K562 (cell line): ENCODE measurements at regions not wholly inside any gene's neighbourhood (a gene's known extent, or its start where the extent isn't known, plus 50 kb on each side); places are given as distances from the start of the nearest gene placed in this dataset.

Experiments used
- CXXC5 ChIP-seq: fragments of 250-450 bp; sonication (Bioruptor Pico); IDR thresholded peaks from 2 replicates; pipeline ENCODE4 v1.8.0; 2022; ENCODE audit warnings: inconsistent platforms, mild to moderate bottlenecking, moderate library complexity
- DPF2 ChIP-seq: fragments of 450-650 bp; IDR thresholded peaks from 2 replicates; pipeline ENCODE4 v1.6.1; 2016
- ELF2 ChIP-seq: fragments of 250-450 bp; sonication (Bioruptor Pico); IDR thresholded peaks from 2 replicates; pipeline ENCODE4 v1.5.0; 2021; ENCODE audit warnings: mild to moderate bottlenecking
- ETV1 ChIP-seq: fragments of 450-650 bp; conservative IDR thresholded peaks from 2 replicates; pipeline ENCODE4 v1.6.1; 2016; ENCODE audit warnings: missing genetic modification characterization, control low read depth, low read depth, missing compliant biosample characterization
- ETV6 ChIP-seq, 3 experiments: fragments of 150-350 bp in 1 of 3; sonication (generic) in 1 of 3; formaldehyde crosslinking in 1 of 3; IDR thresholded peaks; 2 replicates each; pipeline versions ENCODE4 v1.6.1 to v1.8.0; 2014 to 2022; ENCODE audit warnings: borderline replicate concordance in 2 of 3, low read depth in 2 of 3, antibody characterized with exemption in 1 of 3, low read length in 1 of 3, mild to moderate bottlenecking in 1 of 3, missing genetic modification reagents in 1 of 3
- POLR2G ChIP-seq: fragments of 200-400 bp; formaldehyde crosslinking; IDR thresholded peaks from 2 replicates; pipeline ENCODE4 v1.6.1; 2017; ENCODE audit warnings: low read depth, mild to moderate bottlenecking, antibody characterized with exemption, low read length, moderate library complexity
- PTRF ChIP-seq: fragments of 450-650 bp; IDR thresholded peaks from 2 replicates; pipeline ENCODE4 v1.6.1; 2016; ENCODE audit warnings: mild to moderate bottlenecking, missing genetic modification characterization, missing compliant biosample characterization
- RAD21 ChIP-seq, 2 experiments: fragments of 250-450 bp in 1 of 2; fragments of 450-650 bp in 1 of 2; sonication (Bioruptor Pico) in 1 of 2; formaldehyde crosslinking in 1 of 2; IDR thresholded peaks in 1 of 2; conservative IDR thresholded peaks in 1 of 2; 2 replicates each; pipeline versions ENCODE4 v1.4.0 to v1.8.0; 2020 to 2022; ENCODE audit warnings: mild to moderate bottlenecking in 2 of 2, moderate library complexity in 1 of 2
- REST ChIP-seq, 2 experiments: fragments of 450-650 bp; formaldehyde crosslinking in 1 of 2; IDR thresholded peaks; 2 replicates each; pipeline versions ENCODE4 v1.4.0 to v1.6.1; 2014 to 2020; ENCODE audit warnings: mild to moderate bottlenecking in 2 of 2, borderline replicate concordance in 1 of 2, low read depth in 1 of 2
- SIRT6 ChIP-seq: IDR thresholded peaks from one replicate; pipeline ENCODE4 v1.6.1; 2012; ENCODE audit warnings: low read depth, mild to moderate bottlenecking, control low read depth, inconsistent platforms, low read length, moderate library complexity
- SMARCA4 ChIP-seq: fragments of 450-650 bp; IDR thresholded peaks from 2 replicates; pipeline ENCODE4 v1.6.1; 2016
- SPI1 ChIP-seq: IDR thresholded peaks from 2 replicates; pipeline ENCODE4 v1.6.1; 2011; ENCODE audit warnings: low read depth, low read length, control low read depth, borderline replicate concordance
- THRB ChIP-seq: fragments of 450-650 bp; formaldehyde crosslinking; conservative IDR thresholded peaks from 2 replicates; pipeline ENCODE4 v1.4.0; 2022; ENCODE audit warnings: mild to moderate bottlenecking, missing genetic modification characterization
- XRCC4 ChIP-seq: IDR thresholded peaks from one replicate; pipeline ENCODE4 v1.6.1; 2011; ENCODE audit not compliant: insufficient read depth, insufficient read length; ENCODE audit errors: extremely low read depth
- ZNF217 ChIP-seq: sonication (generic); formaldehyde crosslinking; IDR thresholded peaks from 2 replicates; pipeline ENCODE4 v1.8.0; 2022; ENCODE audit warnings: mild to moderate bottlenecking, missing genetic modification reagents
- ZNF277 ChIP-seq: fragments of 250-450 bp; sonication (Bioruptor Pico); IDR thresholded peaks from 2 replicates; pipeline ENCODE4 v1.8.0; 2022; ENCODE audit warnings: inconsistent platforms, mild to moderate bottlenecking, moderate library complexity, borderline replicate concordance

- peak; percentile 39; the same call in 1 of the 2 replicates for TF ChIP-seq REST (IDR thresholded peaks at IDR 0.05; ENCODE audit: borderline replicate concordance)
- TF ChIP-seq REST (CRISPR knock-in tag; IDR thresholded peaks at IDR 0.05; ENCODE audit: low read depth) = no peak
- peak in 1 of 2 experiments; percentile 85; a peak in 2 of 4 replicates for TF ChIP-seq ETV6 (IDR thresholded peaks at IDR 0.05; ENCODE audit: borderline replicate concordance in 1 of 2, low read depth in 2 of 2, low read length in 1 of 2)
- no peak for TF ChIP-seq ETV6 (CRISPR knock-in tag; IDR thresholded peaks at IDR 0.05; ENCODE audit: borderline replicate concordance)
- peak; percentile 50; the same call in 1 of the 2 replicates for TF ChIP-seq SPI1
- TF ChIP-seq THRB = no peak
- peak; percentile 41; the same call in 1 of the 2 replicates for TF ChIP-seq ETV1 (tag)
- TF ChIP-seq SIRT6 = no peak
- TF ChIP-seq SMARCA4 = peak; percentile 62; the same call in 1 of the 2 replicates
- no peak for TF ChIP-seq ZNF217 (CRISPR knock-in tag)
- TF ChIP-seq ELF2 (CRISPR knock-in tag) = no peak
- TF ChIP-seq PTRF (tag) = no peak
- TF ChIP-seq POLR2G = no peak
- peak; percentile 49; the same call in 1 of the 2 replicates for TF ChIP-seq DPF2
- no peak for TF ChIP-seq ZNF277 (CRISPR knock-in tag)
- TF ChIP-seq XRCC4 = no peak
- TF ChIP-seq CXXC5 (CRISPR knock-in tag) = peak; percentile 68
- peak in 1 of 2 experiments; percentile 29; a peak in 3 of 4 replicates for TF ChIP-seq RAD21 (CRISPR knock-in tag; conservative IDR thresholded peaks at IDR 0.05 in 1 of 2, IDR thresholded peaks at IDR 0.05 in 1 of 2)
Observed at GRCh38 chr3:167941234-167941995, 154.3 kb downstream of the GOLIM4 start (continued).
